Psoas muscle (tissue), 7 donors: ENCODE measurements at regions not wholly inside any gene's neighbourhood (a gene's known extent, or its start where the extent isn't known, plus 50 kb on each side); places are given as distances from the start of the nearest gene placed in this dataset.
A peak's percentile ranks its signal among the peaks of the same experiment; 100 is the strongest.
"Not testable (repeated sequence)": the region's sequence is repeated elsewhere in the genome, so short reads cannot be mapped to it uniquely, and the experiment has no call there.

ENCODE experiments used
- ATAC-seq, 4 donors: fragments of 200-7000 bp; cut with Tn5 transposase; one replicate each; pipeline ENCODE4 v1.9.1; 2020; ENCODE audit warnings: moderate library complexity in 3 of 4, mild to moderate bottlenecking in 2 of 4
- DNase-seq, 2 donors: peaks; one replicate each; pipeline ENCODE4 v3.0.0-alpha.2; 2020
- H3K27ac ChIP-seq: fragments of 200-600 bp; one replicate; pipeline ENCODE4 v1.8.0; 2022
- H3K27me3 ChIP-seq, 3 donors: fragments of 200-600 bp in 1 of 3; one replicate each; pipeline versions ENCODE4 v1.6.1 to v1.8.0; 2013 to 2022; ENCODE audit warnings: low read length in 2 of 3, mild to moderate bottlenecking in 2 of 3, moderate library complexity in 1 of 3; ENCODE audit not compliant: insufficient read depth in 3 of 3
- H3K36me3 ChIP-seq, 2 donors: fragments of 200-600 bp in 1 of 2; one replicate each; pipeline versions ENCODE4 v1.6.1 to v1.8.0; 2013 to 2022; ENCODE audit warnings: low read depth in 1 of 2, mild to moderate bottlenecking in 1 of 2, moderate library complexity in 1 of 2; ENCODE audit not compliant: insufficient read depth in 1 of 2
- H3K4me1 ChIP-seq: fragments of 200-600 bp; one replicate; pipeline ENCODE4 v1.8.0; 2022
- H3K4me3 ChIP-seq: fragments of 200-600 bp; one replicate; pipeline ENCODE4 v1.8.0; 2022; ENCODE audit warnings: mild to moderate bottlenecking
- H3K9me3 ChIP-seq: fragments of 200-600 bp; one replicate; pipeline ENCODE4 v1.8.0; 2022
- WGBS, 3 donors: extraction: QIAGEN DNeasy Blood & Tissue Kit; methylation state at CpG; one replicate each; pipeline versions ENCODE4 v1.1.6 to v1.1.7; 2013; 5-methylcytosine and 5-hydroxymethylcytosine counted together
- intact Hi-C, 2 donors: fragments of 100-400 bp; cut with DNase I; formaldehyde crosslinking; loops; one replicate each; pipeline versions ENCODE4 v1.11.0 to v1.14.2; 2022
- donor health status: healthy with polysubstance abuse.
- donor health status: DM: no; HTN: no; CAD: no; lungs with moderate emphysema.
- donor health status: Bipolar disorder and iron deficiency.
- donor health status: healthy.
- donor health status: DM: yes; HTN: yes; CAD: no.
- donor health status: DM: no; HTN: no; CAD: no.
- donor health status: DM: yes; HTN: yes; CAD: no.

GRCh38 chr21:6492691-6493090 lies 4028.7 kb upstream of the TPTE start:
- H3K27me3 ChIP-seq, DNase-seq, H3K4me1 ChIP-seq, H3K9me3 ChIP-seq, H3K36me3 ChIP-seq, intact Hi-C loops, H3K27ac ChIP-seq, H3K4me3 ChIP-seq: not testable (repeated sequence)
- no CpG with 5 or more reads among the region's 8 CpGs for WGBS, 3 donors
- ATAC-seq: peak; percentile 74 to 85 (median 80)

GRCh38 chr21:6493957-6494356 lies 4027.4 kb upstream of the TPTE start:
- H3K4me1 ChIP-seq, H3K36me3 ChIP-seq, H3K9me3 ChIP-seq, intact Hi-C loops, DNase-seq, H3K27me3 ChIP-seq, H3K4me3 ChIP-seq, H3K27ac ChIP-seq: not testable (repeated sequence)
- WGBS, 3 donors: no CpG with 5 or more reads among the region's 4 CpGs
- ATAC-seq: peak; percentile 34 to 79 (median 75)

- DNase-seq, H3K9me3 ChIP-seq, H3K4me1 ChIP-seq, intact Hi-C loops, H3K4me3 ChIP-seq, H3K36me3 ChIP-seq, H3K27me3 ChIP-seq, H3K27ac ChIP-seq: not testable (repeated sequence)
- ATAC-seq: peak in 3 of 4 donors; percentile 39 to 58 (median 47)
- 32% methylated on average over 2 of the region's 5 CpGs; no CpG with 5 or more reads in 2 of the 3 donors for WGBS, 3 donors
These were observed 4025.0 kb upstream of the TPTE start for GRCh38 chr21:6496356-6496755.

GRCh38 chr21:6498716-6499115 lies 4022.7 kb upstream of the TPTE start:
- DNase-seq (peak; percentile 47 to 63), ATAC-seq (peak in 3 of 4 donors; percentile 7 to 52 (median 29))
- H3K36me3 ChIP-seq, H3K4me1 ChIP-seq, H3K4me3 ChIP-seq, H3K27ac ChIP-seq, H3K27me3 ChIP-seq, intact Hi-C loops, H3K9me3 ChIP-seq: not testable (repeated sequence)
- WGBS, 3 donors: 0% methylated on average over 13 to 22 of the region's 55 CpGs

- H3K27me3 ChIP-seq, H3K4me1 ChIP-seq, H3K27ac ChIP-seq, intact Hi-C loops, H3K4me3 ChIP-seq, H3K9me3 ChIP-seq, H3K36me3 ChIP-seq: not testable (repeated sequence)
- peak; percentile 80 to 92 for DNase-seq
- WGBS, 3 donors: 0 to 1% methylated on average over 11 to 23 of the region's 66 CpGs; no CpG with 5 or more reads in 1 of the 3 donors
- peak; percentile 98 to 99 (median 98) for ATAC-seq
These were observed 4022.1 kb upstream of the TPTE start for GRCh38 chr21:6499128-6499826.

GRCh38 chr21:6499866-6500265 lies 4021.5 kb upstream of the TPTE start:
- H3K36me3 ChIP-seq, H3K4me1 ChIP-seq, H3K9me3 ChIP-seq, H3K4me3 ChIP-seq, H3K27me3 ChIP-seq, intact Hi-C loops, DNase-seq, H3K27ac ChIP-seq: not testable (repeated sequence)
- WGBS, 3 donors: no CpG with 5 or more reads among the region's 16 CpGs
- peak in 1 of 4 donors; percentile 38 for ATAC-seq

GRCh38 chr21:6500681-6501080 lies 4020.7 kb upstream of the TPTE start:
- DNase-seq, ATAC-seq, H3K4me1 ChIP-seq, intact Hi-C loops, H3K4me3 ChIP-seq, H3K27ac ChIP-seq, H3K36me3 ChIP-seq, H3K9me3 ChIP-seq, H3K27me3 ChIP-seq: not testable (repeated sequence)
- no CpG with 5 or more reads among the region's 7 CpGs for WGBS, 3 donors

GRCh38 chr21:6506167-6506894 lies 4015.1 kb upstream of the TPTE start:
- H3K4me1 ChIP-seq, H3K9me3 ChIP-seq, H3K4me3 ChIP-seq, H3K27ac ChIP-seq, H3K36me3 ChIP-seq, H3K27me3 ChIP-seq, DNase-seq, ATAC-seq, intact Hi-C loops: not testable (repeated sequence)
- 83 to 91% (median 84%) methylated on average over 4 to 6 of the region's 10 CpGs for WGBS, 3 donors

- H3K4me1 ChIP-seq, H3K4me3 ChIP-seq, DNase-seq, intact Hi-C loops, H3K27ac ChIP-seq, H3K27me3 ChIP-seq, ATAC-seq, H3K36me3 ChIP-seq, H3K9me3 ChIP-seq: not testable (repeated sequence)
- no CpG with 5 or more reads among the region's 4 CpGs for WGBS, 3 donors
These were observed 4013.8 kb upstream of the TPTE start for GRCh38 chr21:6507632-6508031.

GRCh38 chr21:6521777-6522176 lies 3999.6 kb upstream of the TPTE start:
- H3K4me1 ChIP-seq, DNase-seq, ATAC-seq, H3K27ac ChIP-seq, H3K9me3 ChIP-seq, intact Hi-C loops, H3K36me3 ChIP-seq, H3K27me3 ChIP-seq, H3K4me3 ChIP-seq: not testable (repeated sequence)
- no CpG with 5 or more reads among the region's 7 CpGs for WGBS, 3 donors

- H3K4me1 ChIP-seq, H3K27ac ChIP-seq, H3K27me3 ChIP-seq, DNase-seq, H3K36me3 ChIP-seq, H3K4me3 ChIP-seq, ATAC-seq, H3K9me3 ChIP-seq, intact Hi-C loops: not testable (repeated sequence)
- no CpG with 5 or more reads among the region's 10 CpGs for WGBS, 3 donors
These were observed 3995.2 kb upstream of the TPTE start for GRCh38 chr21:6526213-6526612.
